KMS-11 (cell line): ENCODE measurements at regions not wholly inside any gene's neighbourhood (a gene's known extent, or its start where the extent isn't known, plus 50 kb on each side); places are given as distances from the start of the nearest gene placed in this dataset.
"Not testable (repeated sequence)": the region's sequence is repeated elsewhere in the genome, so short reads cannot be mapped to it uniquely, and the experiment has no call there.

Source experiments
- H2AFZ ChIP-seq: fragments of 200-600 bp; sonication (generic); 2 replicates; pipeline ENCODE4 v1.6.1; 2016; ENCODE audit warnings: antibody characterized with exemption, mixed run types, low read depth
- H3K27ac ChIP-seq: fragments of 200-600 bp; sonication (generic); 2 replicates; pipeline ENCODE4 v1.6.1; 2016; ENCODE audit warnings: mild to moderate bottlenecking, mixed run types
- H3K27me3 ChIP-seq: fragments of 200-600 bp; sonication (generic); 2 replicates; pipeline ENCODE4 v1.6.1; 2017; ENCODE audit warnings: mild to moderate bottlenecking, low read depth, mixed run types, moderate library complexity; ENCODE audit not compliant: insufficient read depth
- H3K36me3 ChIP-seq: fragments of 200-600 bp; sonication (generic); 2 replicates; pipeline ENCODE4 v1.6.1; 2017; ENCODE audit warnings: mild to moderate bottlenecking, mixed run types; ENCODE audit not compliant: insufficient read depth
- H3K4me1 ChIP-seq: fragments of 200-600 bp; sonication (generic); 2 replicates; pipeline ENCODE4 v1.6.1; 2016; ENCODE audit warnings: mild to moderate bottlenecking, low read depth, mixed run types; ENCODE audit not compliant: poor library complexity, severe bottlenecking
- H3K4me2 ChIP-seq: fragments of 200-600 bp; sonication (generic); 2 replicates; pipeline ENCODE4 v1.7.0; 2016; ENCODE audit warnings: mild to moderate bottlenecking, mixed run types
- H3K4me3 ChIP-seq: fragments of 200-600 bp; sonication (generic); IDR thresholded peaks from 2 replicates; pipeline ENCODE4 v1.6.1; 2017; ENCODE audit warnings: low read depth, low read length, mixed read lengths; ENCODE audit not compliant: insufficient read depth
- H3K79me2 ChIP-seq: fragments of 200-600 bp; sonication (generic); 2 replicates; pipeline ENCODE4 v1.6.1; 2016; ENCODE audit warnings: low read depth, mixed run types; ENCODE audit not compliant: insufficient read depth
- H3K9ac ChIP-seq: fragments of 200-600 bp; sonication (generic); 2 replicates; pipeline ENCODE4 v1.6.1; 2016; ENCODE audit warnings: mild to moderate bottlenecking, mixed run types
- H4K20me1 ChIP-seq: fragments of 200-600 bp; sonication (generic); 2 replicates; pipeline ENCODE4 v1.6.1; 2016; ENCODE audit warnings: mild to moderate bottlenecking, mixed run types; ENCODE audit not compliant: insufficient read depth
- CTCF ChIP-seq: fragments of 200-600 bp; sonication (generic); conservative IDR thresholded peaks from 2 replicates; pipeline ENCODE4 v1.6.1; 2017; ENCODE audit warnings: low read depth, mild to moderate bottlenecking, antibody characterized with exemption, low read length, moderate library complexity, mixed read lengths

- Histone ChIP-seq H3K27ac (no peak overlapping the region), H3K27me3 (no peaks in the 10 kb centered on the region), H3K36me3 (no peaks in the 10 kb centered on the region), H4K20me1 (no peaks in the 10 kb centered on the region), H3K79me2 (no peaks in the 10 kb centered on the region), H3K4me3 (no peak overlapping the region), H3K4me2 (no peak overlapping the region), H2AFZ (no peak overlapping the region), H3K9ac (no peak overlapping the region), H3K4me1 (no peaks in the 10 kb centered on the region)
- no peak for TF ChIP-seq CTCF
Observed at GRCh38 chr2:126952216-126952615, 53.5 kb downstream of the TEX51 start.

- H3K79me2 ChIP-seq, result no peaks in the 10 kb centered on the region
- H3K4me1 ChIP-seq, result no peaks in the 10 kb centered on the region
- TF ChIP-seq CTCF, result no peak
- H3K4me2 ChIP-seq, result no peak overlapping the region
- no peaks in the 10 kb centered on the region for H4K20me1 ChIP-seq
- H3K4me3 ChIP-seq, result no peak overlapping the region
- no peak overlapping the region for H3K9ac ChIP-seq
- H3K27me3 ChIP-seq, result no peaks in the 10 kb centered on the region
- no peaks in the 10 kb centered on the region for H3K36me3 ChIP-seq
- no peak overlapping the region for H2AFZ ChIP-seq
- H3K27ac ChIP-seq, result no peak overlapping the region
Observed at GRCh38 chr2:126953483-126953882, 54.8 kb downstream of the TEX51 start.

- H3K79me2 ChIP-seq, result no peaks in the 10 kb centered on the region
- no peak overlapping the region for H3K27ac ChIP-seq
- no peak overlapping the region for H3K4me3 ChIP-seq
- no peaks in the 10 kb centered on the region for H3K4me1 ChIP-seq
- no peak overlapping the region for H3K9ac ChIP-seq
- no peaks in the 10 kb centered on the region for H4K20me1 ChIP-seq
- H3K36me3 ChIP-seq, result no peaks in the 10 kb centered on the region
- no peak for TF ChIP-seq CTCF
- H2AFZ ChIP-seq, result no peak overlapping the region
- no peak overlapping the region for H3K4me2 ChIP-seq
- H3K27me3 ChIP-seq, result no peaks in the 10 kb centered on the region
Observed at GRCh38 chr2:126954831-126955230, 56.1 kb downstream of the TEX51 start.

GRCh38 chr2:126956773-126957172 is 58.1 kb downstream of the TEX51 start:
- not testable (repeated sequence) for H4K20me1 ChIP-seq, H3K27me3 ChIP-seq, H3K4me1 ChIP-seq, H3K9ac ChIP-seq, H3K4me2 ChIP-seq, H3K79me2 ChIP-seq, H2AFZ ChIP-seq, H3K36me3 ChIP-seq, H3K4me3 ChIP-seq, H3K27ac ChIP-seq

- H3K4me2 ChIP-seq, result no peak overlapping the region
- H4K20me1 ChIP-seq, result no peaks in the 10 kb centered on the region
- no peaks in the 10 kb centered on the region for H3K36me3 ChIP-seq
- H3K4me1 ChIP-seq, result no peaks in the 10 kb centered on the region
- TF ChIP-seq CTCF, result no peak
- H3K27me3 ChIP-seq, result no peaks in the 10 kb centered on the region
- no peak overlapping the region for H3K4me3 ChIP-seq
- H3K27ac ChIP-seq, result no peak overlapping the region
- no peak overlapping the region for H2AFZ ChIP-seq
- no peak overlapping the region for H3K9ac ChIP-seq
- no peaks in the 10 kb centered on the region for H3K79me2 ChIP-seq
Observed at GRCh38 chr2:126963390-126963789, 64.7 kb downstream of the TEX51 start.
